Thyroid gland (tissue), 4 donors: ENCODE measurements at regions not wholly inside any gene's neighbourhood (a gene's known extent, or its start where the extent isn't known, plus 50 kb on each side); places are given as distances from the start of the nearest gene placed in this dataset.

Experiments used
- CTCF ChIP-seq, 6 experiments: fragments of 200-600 bp in 3 of 6; fragments of 450-650 bp in 3 of 6; sonication (generic) in 3 of 6; IDR thresholded peaks; one replicate each; pipeline ENCODE4 v1.5.1; 2016 to 2019; ENCODE audit warnings: antibody characterized with exemption in 6 of 6, mild to moderate bottlenecking in 2 of 6, inconsistent platforms in 1 of 6, moderate library complexity in 1 of 6
- POLR2A ChIP-seq, 2 donors: fragments of 450-650 bp; IDR thresholded peaks; one replicate each; pipeline ENCODE4 v1.6.1; 2017; ENCODE audit warnings: antibody characterized with exemption in 2 of 2, mild to moderate bottlenecking in 2 of 2, moderate library complexity in 1 of 2

GRCh38 chr7:25034136-25034535 lies 54.2 kb upstream of the OSBPL3 start:
- no peak for TF ChIP-seq CTCF (IDR thresholded peaks at IDR 0.05)
- no peak for TF ChIP-seq POLR2A (IDR thresholded peaks at IDR 0.05)
